ENCODE measurements at regions not wholly inside any gene's neighbourhood (a gene's known extent, or its start where the extent isn't known, plus 50 kb on each side); places are given as distances from the start of the nearest gene placed in this dataset.

DNA sequence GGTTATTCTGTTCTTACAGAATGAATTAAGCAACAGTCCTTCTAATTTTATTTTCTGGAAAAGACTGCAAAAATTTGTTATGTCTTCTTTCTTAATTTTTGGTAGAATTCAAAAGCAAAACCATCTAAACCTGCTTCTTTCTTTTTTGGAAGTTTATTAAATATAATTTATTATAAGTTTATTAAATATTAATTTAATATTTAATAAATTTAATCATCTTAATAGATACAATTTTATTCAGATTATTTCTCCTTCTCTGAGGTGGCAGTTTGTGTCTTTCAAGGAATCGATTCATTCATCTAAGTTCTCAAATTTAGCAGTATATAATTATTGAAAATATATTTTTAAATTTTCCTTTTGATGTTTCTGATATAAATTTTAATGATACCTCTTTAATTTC is 837.5 kb upstream of the LRRC4C start:
- no peak for DNase-seq
- Mint-ChIP-seq H3K4me3 (no peak overlapping the region), H3K27me3 (ENCODE audit: low read depth in 3 of 3) (peaks cover 0 to 2% (median 0%) of the 10 kb centered on the region in 3 donors), H3K4me1 (no peaks in the 10 kb centered on the region), H3K27ac (no peak overlapping the region), H3K9me3 (peaks cover 0 to 4% (median 2%) of the 10 kb centered on the region in 7 donors), H3K36me3 (no peaks in the 10 kb centered on the region)
- Histone ChIP-seq H3K4me1 (ENCODE audit: control insufficient read depth in 1 of 2, insufficient read depth in 2 of 2, low read length in 2 of 2) (no peaks in the 10 kb centered on the region), H3K9ac (ENCODE audit: insufficient read depth, low read length, poor library complexity, severe bottlenecking) (no peak overlapping the region), H3K4me2 (replicated peaks; ENCODE audit: extremely low read depth, low read length, poor library complexity, severe bottlenecking) (no peak overlapping the region), H3K9me3 (replicated peaks in 1 of 2; ENCODE audit: control insufficient read depth in 1 of 2, insufficient read depth in 1 of 2, low read length in 2 of 2) (peaks cover 0 to 4% of the 10 kb centered on the region in 2 donors), H3K36me3 (replicated peaks in 1 of 2; ENCODE audit: control insufficient read depth in 1 of 2, insufficient read depth in 2 of 2, low read length in 2 of 2) (no peaks in the 10 kb centered on the region), H2AFZ (ENCODE audit: insufficient read depth, low read depth, low read length, poor library complexity, severe bottlenecking) (no peak overlapping the region), H3K4me3 (replicated peaks in 1 of 3; ENCODE audit: low read depth in 2 of 3, low read length in 3 of 3) (no peak overlapping the region), H4K20me1 (ENCODE audit: insufficient read depth, low read length) (no peaks in the 10 kb centered on the region), H3K79me2 (ENCODE audit: insufficient read depth, low read length) (no peaks in the 10 kb centered on the region), H3K27ac (ENCODE audit: low read depth in 1 of 2, low read length in 2 of 2) (no peak overlapping the region), H3K27me3 (ENCODE audit: control insufficient read depth in 2 of 2, insufficient read depth in 2 of 2, low read length in 2 of 2) (no peaks in the 10 kb centered on the region)
- TF ChIP-seq CTCF (IDR thresholded peaks at IDR 0.05) = no peak
- intact Hi-C loops (cut with micrococcal nuclease) = no loop called here
- no CpG with 5 or more reads among the region's 1 CpG for WGBS (ENCODE audit: insufficient coverage)

GRCh38 chr11:42299780-42300179 is 840.3 kb upstream of the LRRC4C start:
- Mint-ChIP-seq H3K4me1 (no peaks in the 10 kb centered on the region), H3K9me3 (peaks cover 0 to 2% (median 0%) of the 10 kb centered on the region in 7 donors), H3K36me3 (no peaks in the 10 kb centered on the region), H3K27ac (no peak overlapping the region), H3K27me3 (ENCODE audit: low read depth in 3 of 3) (peaks cover 0 to 2% (median 0%) of the 10 kb centered on the region in 3 donors), H3K4me3 (no peak overlapping the region)
- Histone ChIP-seq H3K9ac (ENCODE audit: insufficient read depth, low read length, poor library complexity, severe bottlenecking) (no peak overlapping the region), H2AFZ (ENCODE audit: insufficient read depth, low read depth, low read length, poor library complexity, severe bottlenecking) (no peak overlapping the region), H3K4me3 (replicated peaks in 1 of 3; ENCODE audit: low read depth in 2 of 3, low read length in 3 of 3) (no peak overlapping the region), H3K9me3 (replicated peaks in 1 of 2; ENCODE audit: control insufficient read depth in 1 of 2, insufficient read depth in 1 of 2, low read length in 2 of 2) (peaks cover 0 to 4% of the 10 kb centered on the region in 2 donors), H3K36me3 (replicated peaks in 1 of 2; ENCODE audit: control insufficient read depth in 1 of 2, insufficient read depth in 2 of 2, low read length in 2 of 2) (no peaks in the 10 kb centered on the region), H3K27me3 (ENCODE audit: control insufficient read depth in 2 of 2, insufficient read depth in 2 of 2, low read length in 2 of 2) (no peaks in the 10 kb centered on the region), H3K4me2 (replicated peaks; ENCODE audit: extremely low read depth, low read length, poor library complexity, severe bottlenecking) (no peak overlapping the region), H3K4me1 (ENCODE audit: control insufficient read depth in 1 of 2, insufficient read depth in 2 of 2, low read length in 2 of 2) (no peaks in the 10 kb centered on the region), H3K27ac (ENCODE audit: low read depth in 1 of 2, low read length in 2 of 2) (no peak overlapping the region), H3K79me2 (ENCODE audit: insufficient read depth, low read length) (no peaks in the 10 kb centered on the region), H4K20me1 (ENCODE audit: insufficient read depth, low read length) (no peaks in the 10 kb centered on the region)
- no CpG with 5 or more reads among the region's 1 CpG for WGBS (ENCODE audit: insufficient coverage)
- no peak for DNase-seq
- intact Hi-C loops (cut with micrococcal nuclease) = no loop called here
- no peak for TF ChIP-seq CTCF (IDR thresholded peaks at IDR 0.05)
